ENCODE measurements at regions not wholly inside any gene's neighbourhood (a gene's known extent, or its start where the extent isn't known, plus 50 kb on each side); places are given as distances from the start of the nearest gene placed in this dataset.
A peak's percentile ranks its signal among the peaks of the same experiment; 100 is the strongest.

DNA sequence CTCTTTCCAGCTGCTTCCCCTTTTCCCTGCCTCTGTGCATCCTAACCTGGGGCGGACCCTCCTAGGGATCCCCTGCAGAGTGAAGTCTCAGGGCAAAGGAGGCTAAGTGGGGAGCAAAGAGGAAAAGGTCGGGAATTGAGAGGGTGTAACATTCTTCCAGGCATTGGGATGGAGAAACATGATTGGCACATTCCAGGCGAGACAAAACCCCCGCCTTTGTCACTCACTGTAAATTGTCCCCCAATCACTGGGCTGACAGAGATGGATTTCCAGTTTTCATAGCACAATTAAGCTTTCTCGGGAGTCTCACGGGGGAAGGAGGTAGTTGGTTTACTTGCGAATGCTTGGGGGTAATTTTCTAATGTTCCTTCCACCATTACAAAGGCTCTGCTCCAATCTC is 74.9 kb downstream of the MIAT start:
- no peak for DNase-seq (ENCODE audit: low read depth in 2 of 2)

DNA sequence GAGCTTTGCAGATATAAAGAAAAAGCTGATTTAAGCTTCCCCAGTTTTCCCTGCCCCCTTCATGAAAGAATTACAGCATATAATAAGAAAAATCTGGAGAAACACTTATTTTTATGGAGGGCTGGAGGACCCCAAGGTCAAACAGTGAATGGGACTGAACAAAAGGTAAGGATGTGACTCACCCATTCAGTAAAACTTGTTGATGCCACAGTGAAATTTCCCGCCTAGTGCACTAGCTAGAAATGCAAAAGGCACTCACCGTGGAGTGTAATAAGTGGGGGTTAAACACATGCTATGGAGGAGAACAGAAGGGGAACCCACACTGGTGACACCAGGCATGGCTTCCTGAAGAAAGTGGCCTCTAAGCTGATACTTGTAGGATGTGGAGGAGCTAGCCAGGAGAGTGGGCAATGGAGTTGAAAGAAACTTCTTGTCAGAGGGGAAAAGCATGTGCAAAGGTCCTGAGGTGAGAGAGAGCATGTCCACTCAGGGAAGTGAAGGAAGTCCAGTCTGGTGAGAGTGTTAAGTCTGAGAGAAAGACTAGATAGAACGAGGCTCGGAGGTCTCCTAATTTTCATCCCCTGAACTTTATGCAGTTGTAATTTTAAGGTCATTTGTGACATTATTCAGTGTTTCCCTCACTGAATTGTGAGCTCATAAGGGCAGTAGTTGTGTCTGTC is 77.1 kb downstream of the MIAT start:
- no peak for DNase-seq (ENCODE audit: low read depth in 2 of 2)

DNA sequence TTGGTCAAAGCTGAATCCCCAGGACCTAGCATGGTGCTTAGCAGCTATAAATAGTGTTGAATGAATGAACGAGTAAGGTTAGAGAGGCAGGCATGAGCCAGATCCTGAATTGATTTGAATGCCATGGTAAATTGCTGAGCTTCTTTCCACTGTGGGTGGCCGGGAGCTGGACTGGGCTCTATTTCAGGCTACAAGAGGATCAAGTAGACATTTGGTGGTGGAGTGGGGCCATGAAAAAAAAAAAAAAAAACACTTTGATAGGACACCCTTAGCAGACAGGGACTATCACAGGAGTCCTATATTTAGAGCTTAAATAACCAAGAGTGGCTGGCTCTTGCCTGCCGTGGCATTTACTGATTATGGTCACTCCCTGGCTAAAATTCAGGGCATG is 77.6 kb downstream of the MIAT start:
- DNase-seq (ENCODE audit: low read depth in 2 of 2), result no peak

DNA sequence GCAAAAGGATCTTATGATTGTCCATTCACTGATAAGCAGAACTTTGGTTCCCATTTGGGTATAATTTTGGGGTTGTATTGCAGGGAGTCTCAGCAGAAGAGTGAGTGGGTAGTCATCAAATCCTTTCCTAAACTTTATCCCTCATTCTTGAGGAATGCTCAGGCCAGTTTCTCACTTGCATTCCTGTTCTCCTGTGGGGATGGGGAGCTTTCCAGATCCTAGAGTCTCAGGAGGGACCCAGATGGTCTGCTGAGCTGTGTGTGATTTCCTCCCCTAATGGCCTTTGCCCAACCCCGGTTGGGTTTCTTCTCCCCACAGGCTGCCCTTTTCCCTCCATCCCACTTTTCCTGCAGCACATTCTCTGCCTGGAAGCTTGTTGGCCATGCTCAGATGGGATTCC is 79.9 kb downstream of the MIAT start:
- no peak for DNase-seq (ENCODE audit: low read depth in 2 of 2)

DNA sequence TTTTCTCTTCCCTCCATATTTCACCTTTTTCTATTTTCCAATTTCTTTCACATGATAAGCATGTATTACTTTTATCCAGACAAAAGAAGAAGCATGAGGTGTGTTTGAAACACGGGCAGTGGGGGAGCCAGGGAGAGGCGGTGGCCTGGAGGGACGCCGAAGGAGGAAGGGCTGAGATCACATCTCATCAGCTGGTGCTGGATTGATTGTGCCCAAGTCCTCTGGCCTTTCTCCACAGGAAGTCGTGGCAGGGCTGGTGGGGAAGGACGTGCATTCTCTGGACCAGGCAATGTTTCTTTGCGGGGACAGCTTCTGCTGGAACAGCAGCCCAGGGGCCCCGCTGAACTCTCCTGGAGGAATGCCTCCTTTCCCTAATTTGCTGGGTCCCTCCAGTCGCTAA is 82.9 kb downstream of the MIAT start:
- DNase-seq (ENCODE audit: low read depth in 2 of 2), result no peak

DNA sequence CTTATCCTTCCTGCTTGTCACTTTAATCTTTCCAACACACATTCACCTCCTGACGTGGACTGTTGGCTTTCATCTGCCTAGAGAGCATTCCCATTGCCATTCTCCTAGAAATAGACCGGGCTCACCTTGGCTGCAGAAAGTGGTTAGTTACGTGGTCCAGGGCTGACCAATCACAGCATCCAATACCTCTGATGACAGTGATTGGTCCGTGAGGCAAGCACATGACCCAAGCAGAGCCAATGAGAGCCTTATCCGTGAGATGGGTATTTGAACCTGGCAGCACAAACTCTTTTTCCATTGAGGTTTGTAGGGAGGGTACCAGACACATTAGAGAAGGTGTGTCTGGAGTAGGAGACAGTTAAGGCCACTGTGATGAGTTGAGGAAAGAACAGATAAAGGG is 85.8 kb downstream of the MIAT start:
- DNase-seq (ENCODE audit: low read depth in 2 of 2), result no peak

DNA sequence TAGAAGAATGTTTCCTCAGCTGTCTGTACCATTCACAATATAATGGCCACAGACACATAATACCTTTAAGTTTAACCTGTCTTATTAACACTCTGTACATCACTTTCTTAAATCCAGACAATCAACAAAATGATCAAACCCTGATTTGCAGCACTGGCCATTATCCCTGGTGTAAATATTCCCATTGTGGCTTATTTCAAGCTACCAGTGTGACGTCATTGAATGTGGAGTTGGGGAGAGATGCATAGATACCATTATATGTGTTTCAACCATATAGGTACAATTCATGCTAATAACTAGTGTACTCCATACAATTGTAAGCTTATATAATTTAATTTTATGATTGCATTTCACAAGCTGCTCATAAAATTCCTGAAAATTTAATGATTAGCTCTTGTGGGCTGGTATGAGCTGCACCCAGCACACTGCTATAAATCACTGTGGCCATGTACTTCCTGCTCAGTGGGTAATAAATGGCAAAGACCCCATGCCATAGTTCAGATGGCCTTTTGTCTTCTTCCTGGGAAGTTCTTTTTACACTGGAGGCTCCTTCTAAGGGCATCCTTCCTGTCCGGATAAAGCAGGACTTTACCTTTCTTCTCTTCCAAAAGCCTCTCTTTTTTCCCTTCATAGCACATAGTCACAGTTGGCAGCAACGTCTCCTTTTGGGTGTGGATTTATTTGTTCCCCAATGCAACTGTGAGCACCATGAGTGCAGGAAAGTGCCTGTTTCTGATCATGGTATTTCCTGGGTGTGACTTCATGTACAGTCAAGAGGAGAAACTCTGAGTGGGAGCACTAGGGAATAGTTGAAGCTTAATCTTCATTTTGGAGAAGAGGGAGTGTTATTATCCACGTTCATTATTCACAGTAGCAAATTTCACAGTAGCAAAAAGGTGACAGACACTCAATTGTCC is 87.8 kb downstream of the MIAT start:
- DNase-seq (ENCODE audit: low read depth in 2 of 2), result no peak

DNA sequence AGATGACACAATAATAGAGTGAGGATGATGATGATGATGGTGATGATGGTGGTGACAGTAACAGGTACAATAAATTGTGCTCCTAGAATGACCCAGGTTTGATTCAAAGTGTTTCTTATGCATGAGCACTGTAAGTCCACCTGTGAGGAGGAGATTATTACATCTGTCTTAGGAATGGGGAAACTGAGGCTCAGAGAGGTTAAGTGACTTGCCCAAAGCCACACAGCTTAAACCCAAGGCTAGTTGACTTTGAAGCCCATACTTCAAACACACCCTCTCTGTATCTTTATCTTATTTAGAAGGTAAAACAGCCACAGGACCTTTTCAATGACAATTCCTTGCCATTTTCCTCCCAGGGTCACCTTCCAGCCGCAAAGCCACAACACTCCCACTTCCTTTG is 88.9 kb downstream of the MIAT start:
- no peak for DNase-seq (ENCODE audit: low read depth in 2 of 2)

DNA sequence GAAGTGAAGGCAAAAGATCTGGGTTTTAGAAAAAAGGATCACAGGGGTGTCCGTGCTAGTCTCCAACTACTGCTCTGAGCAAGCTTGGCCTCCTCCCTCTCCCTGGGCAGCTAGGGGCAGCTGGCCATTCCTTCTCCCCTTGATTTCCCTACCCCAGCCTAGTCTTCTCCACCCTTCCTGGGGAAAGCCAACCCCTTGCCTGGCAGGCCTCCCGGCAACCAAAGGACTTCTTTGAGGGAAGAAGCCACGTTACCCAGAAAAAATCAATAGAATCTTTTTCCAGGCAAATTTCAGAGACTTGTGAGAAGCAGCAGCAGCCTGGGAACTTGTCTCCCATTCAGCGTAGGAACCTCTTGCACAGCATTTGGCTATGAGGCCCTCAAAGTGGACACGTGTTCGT is 91.5 kb downstream of the MIAT start:
- no peak for DNase-seq (ENCODE audit: low read depth in 2 of 2)

DNA sequence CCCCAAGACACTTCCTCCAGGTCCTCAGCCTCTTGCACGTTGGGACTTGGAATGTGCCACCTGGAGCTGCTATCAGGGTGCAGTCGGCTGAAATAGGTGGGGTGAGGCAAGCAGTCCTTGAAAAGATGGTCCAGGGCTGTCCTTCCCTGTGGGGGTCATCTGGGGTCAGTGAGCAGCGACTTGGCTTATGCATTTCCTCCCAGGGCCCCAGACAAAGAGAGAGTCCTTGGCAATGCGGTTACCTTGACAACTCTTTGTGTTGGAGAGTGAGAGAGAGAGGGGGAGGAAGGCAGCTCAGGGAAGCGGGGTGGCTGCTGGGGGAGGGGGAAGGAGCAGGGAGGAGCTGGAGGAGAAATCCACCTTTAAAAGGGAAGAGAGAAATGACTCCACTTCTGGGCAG is 93.8 kb downstream of the MIAT start:
- no peak for DNase-seq (ENCODE audit: low read depth in 2 of 2)

DNA sequence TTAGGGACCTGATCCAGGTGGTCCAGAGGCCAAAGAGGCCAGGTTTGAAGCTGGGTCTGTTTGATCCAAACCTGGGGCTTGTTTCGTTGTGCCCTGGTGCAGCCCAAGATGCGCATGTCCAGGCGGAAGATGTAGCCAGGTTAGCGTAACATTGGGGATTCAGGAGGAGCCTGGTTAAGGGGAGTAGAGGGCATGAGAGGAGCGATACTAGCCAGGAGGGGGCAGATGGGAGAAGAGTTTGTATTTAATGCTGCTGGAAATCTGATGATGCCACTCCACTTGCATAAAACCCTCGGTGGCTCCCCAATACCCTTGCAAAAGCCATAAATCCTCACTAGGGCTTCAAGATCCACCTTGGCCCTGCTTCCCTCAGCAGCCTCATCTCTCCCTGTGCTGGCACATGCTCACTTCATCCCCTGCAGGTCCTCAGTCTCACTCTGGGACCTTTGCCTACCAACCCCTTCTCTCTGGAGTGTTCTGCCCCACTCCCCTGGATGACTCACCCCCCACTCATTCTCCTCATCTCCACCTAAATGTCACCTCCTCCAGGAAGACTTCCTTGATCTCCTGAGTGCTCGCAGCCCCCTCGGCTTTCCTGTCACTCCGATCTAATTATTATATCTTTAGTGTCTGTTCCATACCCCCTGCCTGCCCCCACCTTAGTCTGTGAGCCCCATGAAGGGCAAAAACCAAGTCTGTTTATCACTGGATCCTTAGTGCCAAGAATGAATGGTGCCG is 95.9 kb downstream of the MIAT start:
- no peak for DNase-seq (ENCODE audit: low read depth in 2 of 2)

DNA sequence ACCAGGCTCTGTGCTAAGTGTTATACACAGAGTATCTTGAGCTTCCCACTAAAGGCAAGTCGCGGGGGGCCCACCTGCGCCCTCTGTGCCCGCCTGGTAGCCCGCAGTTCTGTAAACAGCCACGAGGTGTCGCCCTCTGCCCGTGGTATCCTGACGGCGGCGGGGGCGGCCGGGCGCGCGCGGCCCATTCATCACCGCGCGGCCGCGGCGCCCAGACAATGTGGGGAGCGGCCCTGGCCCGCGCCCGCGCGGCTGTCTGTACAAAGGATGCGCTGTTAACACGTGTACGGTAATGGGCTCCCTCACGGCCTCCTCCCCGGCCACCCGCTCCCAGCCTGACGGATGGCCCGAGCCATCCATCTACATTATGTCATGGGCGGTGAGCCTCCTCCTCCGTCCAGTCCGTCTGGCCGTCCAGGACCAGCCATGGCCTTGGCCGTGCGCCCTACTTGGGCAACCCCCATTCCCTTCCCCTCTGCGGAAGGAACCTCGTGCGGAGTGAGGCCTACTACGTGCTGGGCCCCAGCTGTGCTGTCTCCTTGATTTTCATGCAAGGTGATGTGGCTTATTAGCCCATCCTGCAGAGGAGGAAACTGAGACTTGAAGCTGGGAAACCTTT is 99.4 kb downstream of the MIAT start:
- peak in 1 of 2 donors; percentile 26 for DNase-seq (ENCODE audit: low read depth in 2 of 2)

DNA sequence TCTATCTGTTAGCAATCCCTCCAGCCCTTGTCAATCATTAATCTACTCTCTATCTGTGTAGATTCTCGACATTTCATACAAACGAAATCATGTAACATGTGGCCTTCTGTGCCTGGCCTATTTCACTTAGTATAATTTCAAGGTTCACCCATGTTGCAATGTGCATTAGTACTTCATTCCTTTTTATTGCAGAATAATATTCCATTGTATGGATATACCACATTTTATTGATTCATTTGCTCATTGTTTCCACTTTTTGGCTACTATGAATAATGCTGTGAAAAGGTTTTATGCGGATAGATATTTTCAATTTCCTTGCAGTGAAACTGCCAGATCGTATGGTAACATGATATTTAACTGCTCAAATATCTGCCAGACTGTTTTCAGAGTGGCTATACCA is 100.1 kb downstream of the MIAT start:
- no peak for DNase-seq (ENCODE audit: low read depth in 2 of 2)

DNA sequence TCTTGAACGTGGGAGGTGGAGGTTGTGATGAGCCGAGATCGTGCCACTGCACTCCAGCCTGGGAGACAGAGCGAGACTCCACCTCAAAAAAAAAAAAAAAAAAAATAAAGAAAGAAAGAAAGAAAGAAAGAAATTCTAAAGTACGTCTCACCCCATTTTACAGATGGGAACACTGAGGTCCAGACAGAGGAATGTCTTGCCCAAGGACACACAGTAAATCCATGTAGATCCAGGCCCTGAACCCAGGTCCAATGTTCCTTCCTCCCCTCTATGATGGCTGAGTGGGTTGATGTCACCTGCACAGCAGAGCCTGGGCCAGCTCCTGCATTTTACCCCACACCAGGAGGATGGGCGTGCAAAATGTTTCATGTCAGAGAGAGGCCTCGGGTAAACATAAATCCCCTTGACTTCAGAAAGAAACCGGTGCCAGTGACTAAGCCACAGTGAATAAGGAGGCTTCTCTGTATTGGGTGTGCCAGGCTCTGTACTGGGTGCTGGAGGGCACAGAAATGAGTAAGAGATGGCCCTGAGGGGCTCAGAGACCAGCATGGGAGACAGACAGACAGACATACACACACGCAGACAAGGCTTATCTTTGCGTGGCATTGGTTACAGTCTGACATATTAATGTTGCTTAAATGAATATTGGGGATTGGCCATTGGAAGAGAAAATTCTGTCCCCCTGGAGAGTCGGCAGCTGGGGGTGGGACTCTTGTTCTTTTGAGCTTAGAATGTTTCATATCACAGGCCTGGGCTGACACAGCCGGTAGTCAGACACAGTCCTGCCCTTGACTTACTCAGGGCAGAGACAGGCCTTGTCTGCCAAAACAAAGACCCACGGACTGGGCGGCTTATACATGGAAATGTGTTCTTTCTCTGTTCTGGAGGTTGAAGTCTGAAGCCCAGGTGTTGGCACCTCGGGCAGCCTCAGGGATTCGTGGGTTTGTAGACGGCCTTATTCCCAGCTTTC is 105.4 kb downstream of the MIAT start:
- no peak for DNase-seq (ENCODE audit: low read depth in 2 of 2)

DNA sequence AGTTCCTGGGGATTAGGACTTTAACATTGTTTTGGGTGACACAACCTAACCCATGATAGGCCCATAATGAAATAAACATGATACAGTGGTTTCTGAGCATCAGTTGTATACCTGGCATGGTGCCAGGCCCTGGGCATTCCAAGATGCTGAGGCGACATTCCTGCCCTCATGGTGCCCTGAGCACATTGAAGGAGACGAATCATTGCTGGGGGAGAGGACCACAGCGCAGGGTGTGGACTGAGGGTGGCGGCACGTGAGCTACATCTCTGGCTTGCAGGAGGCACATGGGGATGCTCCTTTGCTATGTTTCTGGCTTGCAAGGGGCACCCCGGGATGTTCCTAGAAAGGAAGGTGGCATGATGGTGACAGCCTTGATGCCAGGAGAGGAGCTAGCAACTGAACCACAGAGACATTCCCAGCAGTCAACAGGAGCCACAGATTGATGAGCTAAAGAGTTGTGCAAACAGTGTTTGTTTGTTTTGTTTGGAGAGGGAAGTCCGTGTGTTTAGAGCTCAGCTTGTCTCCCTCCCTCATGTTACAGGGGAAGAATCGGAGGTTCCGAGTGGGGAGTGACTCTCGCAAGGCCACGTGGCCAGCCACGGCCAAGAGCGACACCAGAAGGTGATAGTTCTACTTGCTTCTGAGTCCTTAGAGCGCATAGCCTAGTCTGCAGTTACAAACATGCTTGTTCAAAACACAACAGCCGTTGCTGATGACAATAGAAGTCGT is 106.4 kb downstream of the MIAT start:
- no peak for DNase-seq (ENCODE audit: low read depth in 2 of 2)

DNA sequence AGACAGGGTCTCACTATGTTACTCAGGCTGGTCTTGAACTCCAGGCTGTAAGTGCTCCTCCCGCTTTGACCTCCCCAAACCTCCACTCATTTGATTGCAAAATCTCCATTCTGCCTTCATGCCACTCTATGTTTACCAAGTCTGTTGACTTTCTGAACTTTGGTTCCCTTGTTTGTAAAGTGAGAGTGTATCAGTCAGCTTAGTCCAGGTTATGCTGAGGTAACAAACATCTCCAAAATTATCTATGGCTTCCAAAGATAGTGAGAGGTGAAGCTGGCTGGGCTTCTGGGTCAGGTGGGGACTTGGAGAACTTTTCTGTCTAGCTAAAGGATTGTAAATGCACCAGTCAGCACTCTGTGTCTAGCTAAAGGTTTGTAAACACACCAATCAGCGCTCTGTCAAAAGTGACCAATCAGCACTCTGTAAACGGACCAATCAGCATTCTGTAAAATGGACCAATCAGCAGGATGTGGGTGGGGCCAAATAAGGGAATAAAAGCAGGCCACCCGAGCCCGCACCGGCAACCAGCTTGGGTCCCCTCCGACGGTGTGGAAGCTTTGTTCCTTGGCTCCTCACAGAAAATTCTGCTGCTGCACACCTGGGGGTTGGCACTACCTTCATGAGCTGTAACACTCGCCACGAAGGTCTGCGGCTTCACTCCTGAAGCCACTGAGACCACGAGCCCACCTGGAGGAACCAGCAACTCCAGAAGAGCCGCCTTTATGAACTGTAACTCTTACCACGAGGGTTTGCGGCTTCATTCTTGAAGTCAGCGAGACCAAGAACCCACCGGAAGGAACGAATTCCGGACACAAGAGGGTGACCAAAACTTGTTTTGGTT is 109.3 kb downstream of the MIAT start:
- DNase-seq (ENCODE audit: low read depth in 2 of 2), result no peak

DNA sequence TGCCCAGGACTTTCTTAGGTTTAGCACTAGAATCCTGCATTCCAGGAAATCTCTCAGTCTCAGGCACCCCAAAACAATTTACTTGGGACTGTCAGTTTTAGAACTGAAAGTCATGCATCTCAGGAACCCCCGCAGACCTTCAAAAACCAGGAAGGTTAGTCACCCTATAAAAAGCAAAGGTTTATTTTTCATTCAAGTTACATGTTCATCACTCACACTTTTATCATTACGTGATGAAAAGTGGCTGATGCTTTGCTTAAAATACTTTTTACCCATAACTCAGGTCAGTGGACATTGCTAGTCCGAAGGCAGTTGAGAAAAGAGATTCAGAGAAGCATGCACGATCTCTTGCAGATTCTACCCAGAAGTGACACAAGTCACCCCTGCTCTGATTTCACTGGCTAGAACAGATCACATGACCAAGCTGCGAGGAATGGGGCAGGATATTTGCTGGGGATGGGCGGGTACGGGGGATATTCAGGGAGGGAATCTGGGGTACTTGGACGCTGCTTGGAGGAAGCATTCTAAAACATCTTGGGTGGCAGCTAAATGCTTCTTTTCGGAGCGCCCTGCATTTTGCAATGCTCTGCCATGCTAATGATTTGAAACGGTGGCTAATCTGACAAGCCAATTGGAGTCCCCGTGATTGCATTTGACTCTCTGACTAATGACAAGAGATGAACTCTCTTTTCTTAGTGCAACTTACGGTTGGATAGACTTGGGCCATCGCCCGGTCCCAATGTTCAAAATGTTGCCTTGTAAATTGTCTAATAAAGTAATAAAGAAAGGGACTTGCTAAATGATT is 110.2 kb downstream of the MIAT start:
- no peak for DNase-seq (ENCODE audit: low read depth in 2 of 2)

DNA sequence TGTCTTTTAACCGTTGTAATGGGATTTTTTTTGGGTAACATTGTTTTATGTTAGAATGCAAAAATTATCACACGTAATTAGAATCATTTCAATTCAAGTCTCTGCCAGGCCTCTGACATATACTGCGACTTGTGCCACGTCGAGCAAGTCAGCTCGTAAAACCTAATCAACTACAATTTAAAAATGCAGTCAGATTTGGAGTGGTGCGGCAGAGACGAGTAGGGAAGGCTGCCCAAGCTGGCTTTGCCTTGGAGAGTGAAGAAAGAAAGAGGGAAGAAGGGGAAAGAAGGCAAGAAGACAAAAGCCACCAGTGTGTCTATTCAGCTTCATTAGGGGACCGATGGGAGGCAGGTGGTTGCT is 110.7 kb downstream of the MIAT start:
- DNase-seq (ENCODE audit: low read depth in 2 of 2), result no peak

DNA sequence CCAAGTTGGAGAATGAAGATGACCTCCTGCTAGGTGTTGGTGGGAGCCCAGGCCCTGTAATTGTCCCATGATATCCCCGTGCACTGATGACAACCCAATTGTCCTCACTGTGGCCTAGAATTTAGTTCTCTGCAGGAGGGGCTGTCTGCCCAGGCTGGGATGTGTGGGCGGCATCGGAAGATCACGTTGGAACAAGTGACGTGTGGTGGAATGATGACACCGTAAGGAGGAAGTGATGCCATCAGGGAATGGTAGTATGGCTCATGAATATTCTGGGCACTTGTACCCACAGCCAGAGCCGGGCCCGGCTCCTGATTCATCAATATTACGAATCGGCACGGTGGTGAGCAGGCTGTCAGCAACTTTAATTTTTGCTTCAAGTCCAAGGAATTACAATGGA is 111.6 kb downstream of the MIAT start:
- DNase-seq (ENCODE audit: low read depth in 2 of 2), result no peak

All from stimulated activated CD4-positive, alpha-beta T cell treated with anti-CD3 and anti-CD28 coated beads, Interleukin-1b, Interleukin-23, amount 100 ng/mL, for 4 hours (primary cell).